ENCODE measurements at regions not wholly inside any gene's neighbourhood (a gene's known extent, or its start where the extent isn't known, plus 50 kb on each side); places are given as distances from the start of the nearest gene placed in this dataset.

- no peak for TF ChIP-seq GLI2 (tag by site-specific recombination; IDR thresholded peaks at IDR 0.05; ENCODE audit: borderline replicate concordance, low read depth)
- TF ChIP-seq HIC1 (tag by site-specific recombination; IDR thresholded peaks at IDR 0.05) = no peak
- no peak for TF ChIP-seq ZNF335 (tag by site-specific recombination; conservative IDR thresholded peaks at IDR 0.05)
- TF ChIP-seq MEIS1 (CRISPR knock-in tag; IDR thresholded peaks at IDR 0.05; ENCODE audit: borderline replicate concordance) = no peak
- TF ChIP-seq ZNF223 (tag by site-specific recombination; IDR thresholded peaks at IDR 0.05) = no peak
- no peak for TF ChIP-seq TRIM28 (IDR thresholded peaks at IDR 0.05; ENCODE audit: borderline replicate concordance, low read length)
- no peak for TF ChIP-seq SETDB1 (IDR thresholded peaks at IDR 0.05; ENCODE audit: insufficient read length, low read length)
- TF ChIP-seq TCF7L2 (IDR thresholded peaks at IDR 0.05; ENCODE audit: borderline replicate concordance, low read depth, low read length) = no peak
- no peak for TF ChIP-seq ZNF677 (tag by site-specific recombination; IDR thresholded peaks at IDR 0.05)
- no peak for TF ChIP-seq PBX3 (CRISPR knock-in tag; IDR thresholded peaks at IDR 0.05)
- no peak for TF ChIP-seq ZNF660 (tag by site-specific recombination; IDR thresholded peaks at IDR 0.05)
- no peak overlapping the region for H3K4me3 ChIP-seq (ENCODE audit: low read depth, low read length)
- no peaks in the 10 kb centered on the region for H3K36me3 ChIP-seq (ENCODE audit: control insufficient read depth in 2 of 2, insufficient read depth in 1 of 2, low read length in 2 of 2)
- H3K27ac ChIP-seq (ENCODE audit: extremely low read depth, low read depth, low read length) = no peak overlapping the region
- POLR2A ChIA-PET = no interaction called here
- CTCF ChIA-PET = interaction anchor here (0.6 kb wide), 1 partner anchor 235 kb away, joined by 3 read pairs; no protein-coding TSS in a partner anchor
- no peaks in the 10 kb centered on the region for H3K4me1 ChIP-seq (ENCODE audit: control insufficient read depth, insufficient read depth, low read length)
- H3K9me3 ChIP-seq (ENCODE audit: control insufficient read depth, insufficient read depth, low read depth, low read length) = no peaks in the 10 kb centered on the region
Observed at GRCh38 chrX:41019041-41019392, 66.2 kb upstream of the USP9X start.

GRCh38 chrX:41022566-41022965 lies 62.7 kb upstream of the USP9X start:
- CTCF ChIA-PET = interaction anchor here (0.6 kb wide), 2 partner anchors 89 to 276 kb away, joined by 3 read pairs; no protein-coding TSS in a partner anchor
- H3K4me1 ChIP-seq (ENCODE audit: control insufficient read depth, insufficient read depth, low read length) = peaks cover 7% of the 10 kb centered on the region
- no peak overlapping the region for H3K4me3 ChIP-seq (ENCODE audit: low read depth, low read length)
- no peak overlapping the region for H3K27ac ChIP-seq (ENCODE audit: extremely low read depth, low read depth, low read length)
- H3K9me3 ChIP-seq (ENCODE audit: control insufficient read depth, insufficient read depth, low read depth, low read length) = no peaks in the 10 kb centered on the region
- POLR2A ChIA-PET = no interaction called here
- no peaks in the 10 kb centered on the region for H3K36me3 ChIP-seq (ENCODE audit: control insufficient read depth in 2 of 2, insufficient read depth in 1 of 2, low read length in 2 of 2)
- no peak for TF ChIP-seq ZNF132 (tag by site-specific recombination; IDR thresholded peaks at IDR 0.05; ENCODE audit: borderline replicate concordance)
- TF ChIP-seq ZNF362 (tag by site-specific recombination; IDR thresholded peaks at IDR 0.05) = no peak
- TF ChIP-seq ZNF184 (tag by site-specific recombination; IDR thresholded peaks at IDR 0.05) = 0 out of 2 replicates have a peak, but pooled peaks have one; percentile 32
- no peak for TF ChIP-seq KLF16 (tag by site-specific recombination; IDR thresholded peaks at IDR 0.05)
- TF ChIP-seq ZNF561 (tag by site-specific recombination; IDR thresholded peaks at IDR 0.05; ENCODE audit: borderline replicate concordance) = no peak
- TF ChIP-seq PBX3 (CRISPR knock-in tag; IDR thresholded peaks at IDR 0.05) = no peak
- TF ChIP-seq WT1 (tag by site-specific recombination; IDR thresholded peaks at IDR 0.05) = peak; percentile 67
- TF ChIP-seq KLF10 (tag by site-specific recombination; IDR thresholded peaks at IDR 0.05) = no peak
- TF ChIP-seq ZNF146 (tag by site-specific recombination; IDR thresholded peaks at IDR 0.05) = no peak
- TF ChIP-seq PRDM1 (tag by site-specific recombination; IDR thresholded peaks at IDR 0.05) = peak; percentile 35; the same call in 1 of the 2 replicates
- TF ChIP-seq ZNF596 (tag by site-specific recombination; IDR thresholded peaks at IDR 0.05) = no peak
- peak; percentile 66 for TF ChIP-seq ZNF639 (tag by site-specific recombination; IDR thresholded peaks at IDR 0.05)
- TF ChIP-seq ZBTB10 (tag by site-specific recombination; IDR thresholded peaks at IDR 0.05) = no peak
- TF ChIP-seq ZBTB49 (tag by site-specific recombination; IDR thresholded peaks at IDR 0.05; ENCODE audit: low read depth) = no peak

Data from HEK293 (cell line).